ENCODE measurements at regions not wholly inside any gene's neighbourhood (a gene's known extent, or its start where the extent isn't known, plus 50 kb on each side); places are given as distances from the start of the nearest gene placed in this dataset.
"Not testable (repeated sequence)": the region's sequence is repeated elsewhere in the genome, so short reads cannot be mapped to it uniquely, and the experiment has no call there.

- peak; percentile 28 for DNase-seq (ENCODE audit: low read depth)
- in situ Hi-C loops (cut with HindIII; ENCODE audit: low pct_unique_long_range_greater_than_20kb, low sequenced_read_pairs), result no loop called here
Observed at GRCh38 chr3:155995525-155996370, 124.6 kb upstream of the KCNAB1 start.

- DNase-seq (ENCODE audit: low read depth), result no peak
- in situ Hi-C loops (cut with HindIII; ENCODE audit: low pct_unique_long_range_greater_than_20kb, low sequenced_read_pairs), result no loop called here
Observed at GRCh38 chr3:155996882-155997281, 123.5 kb upstream of the KCNAB1 start.

- in situ Hi-C loops (cut with HindIII; ENCODE audit: low pct_unique_long_range_greater_than_20kb, low sequenced_read_pairs); DNase-seq (ENCODE audit: low read depth): not testable (repeated sequence)
Observed at GRCh38 chr3:155998173-155998572, 122.2 kb upstream of the KCNAB1 start.

- in situ Hi-C loops (cut with HindIII; ENCODE audit: low pct_unique_long_range_greater_than_20kb, low sequenced_read_pairs), result no loop called here
Observed at GRCh38 chr3:156005736-156006135, 114.6 kb upstream of the KCNAB1 start.

GRCh38 chr3:156010829-156011228, 109.5 kb upstream of the KCNAB1 start:
- peak; percentile 15 for DNase-seq (ENCODE audit: low read depth)
- in situ Hi-C loops (cut with HindIII; ENCODE audit: low pct_unique_long_range_greater_than_20kb, low sequenced_read_pairs), result no loop called here

More at GRCh38 chr3:156005736-156006135, 114.6 kb upstream of the KCNAB1 start:
- no peak for DNase-seq (ENCODE audit: low read depth)

- in situ Hi-C loops (cut with HindIII; ENCODE audit: low pct_unique_long_range_greater_than_20kb, low sequenced_read_pairs), result no loop called here
- no peak for DNase-seq (ENCODE audit: low read depth)
Observed at GRCh38 chr3:156014489-156014888, 105.9 kb upstream of the KCNAB1 start.

- DNase-seq (ENCODE audit: low read depth), result no peak
- in situ Hi-C loops (cut with HindIII; ENCODE audit: low pct_unique_long_range_greater_than_20kb, low sequenced_read_pairs), result no loop called here
Observed at GRCh38 chr3:156016902-156017301, 103.5 kb upstream of the KCNAB1 start.

GRCh38 chr3:156017352-156018030, 102.9 kb upstream of the KCNAB1 start:
- no peak for DNase-seq (ENCODE audit: low read depth)
- in situ Hi-C loops (cut with HindIII; ENCODE audit: low pct_unique_long_range_greater_than_20kb, low sequenced_read_pairs), result no loop called here

- DNase-seq (ENCODE audit: low read depth), result no peak
- in situ Hi-C loops (cut with HindIII; ENCODE audit: low pct_unique_long_range_greater_than_20kb, low sequenced_read_pairs), result no loop called here
Observed at GRCh38 chr3:156024904-156025533, 95.4 kb upstream of the KCNAB1 start.

- in situ Hi-C loops (cut with HindIII; ENCODE audit: low pct_unique_long_range_greater_than_20kb, low sequenced_read_pairs), result no loop called here
- DNase-seq (ENCODE audit: low read depth), result no peak
Observed at GRCh38 chr3:156029208-156029607, 91.2 kb upstream of the KCNAB1 start.

- in situ Hi-C loops (cut with HindIII; ENCODE audit: low pct_unique_long_range_greater_than_20kb, low sequenced_read_pairs), result no loop called here
- DNase-seq (ENCODE audit: low read depth), result no peak
Observed at GRCh38 chr3:156030723-156031122, 89.7 kb upstream of the KCNAB1 start.

- in situ Hi-C loops (cut with HindIII; ENCODE audit: low pct_unique_long_range_greater_than_20kb, low sequenced_read_pairs), result no loop called here
Observed at GRCh38 chr3:156033428-156033827, 87.0 kb upstream of the KCNAB1 start.

GRCh38 chr3:156035158-156035557, 85.2 kb upstream of the KCNAB1 start:
- no peak for DNase-seq (ENCODE audit: low read depth)
- in situ Hi-C loops (cut with HindIII; ENCODE audit: low pct_unique_long_range_greater_than_20kb, low sequenced_read_pairs), result no loop called here

More at GRCh38 chr3:156033428-156033827, 87.0 kb upstream of the KCNAB1 start:
- no peak for DNase-seq (ENCODE audit: low read depth)

GRCh38 chr3:156036258-156037053, 83.9 kb upstream of the KCNAB1 start:
- in situ Hi-C loops (cut with HindIII; ENCODE audit: low pct_unique_long_range_greater_than_20kb, low sequenced_read_pairs), result no loop called here

GRCh38 chr3:156037356-156037755, 83.0 kb upstream of the KCNAB1 start:
- in situ Hi-C loops (cut with HindIII; ENCODE audit: low pct_unique_long_range_greater_than_20kb, low sequenced_read_pairs), result no loop called here
- no peak for DNase-seq (ENCODE audit: low read depth)

More at GRCh38 chr3:156036258-156037053, 83.9 kb upstream of the KCNAB1 start:
- DNase-seq (ENCODE audit: low read depth), result no peak

- in situ Hi-C loops (cut with HindIII; ENCODE audit: low pct_unique_long_range_greater_than_20kb, low sequenced_read_pairs), result no loop called here
- DNase-seq (ENCODE audit: low read depth), result no peak
Observed at GRCh38 chr3:156038869-156039268, 81.5 kb upstream of the KCNAB1 start.

- in situ Hi-C loops (cut with HindIII; ENCODE audit: low pct_unique_long_range_greater_than_20kb, low sequenced_read_pairs), result no loop called here
- DNase-seq (ENCODE audit: low read depth), result no peak
Observed at GRCh38 chr3:156040041-156040440, 80.3 kb upstream of the KCNAB1 start.

- DNase-seq (ENCODE audit: low read depth); in situ Hi-C loops (cut with HindIII; ENCODE audit: low pct_unique_long_range_greater_than_20kb, low sequenced_read_pairs): not testable (repeated sequence)
Observed at GRCh38 chr3:156041216-156041841, 79.0 kb upstream of the KCNAB1 start.
